ENCODE measurements at regions not wholly inside any gene's neighbourhood (a gene's known extent, or its start where the extent isn't known, plus 50 kb on each side); places are given as distances from the start of the nearest gene placed in this dataset.

GRCh38 chr17:33560871-33561270 lies 267.8 kb upstream of the ASIC2 start:
- intact Hi-C loops (cut with micrococcal nuclease) = no loop called here
- no CpG with 5 or more reads among the region's 3 CpGs for WGBS (ENCODE audit: insufficient coverage)
- no peaks in the 10 kb centered on the region for H3K4me1 Mint-ChIP-seq
- CTCF ChIA-PET = no interaction called here
- H3K27me3 Mint-ChIP-seq = no peaks in the 10 kb centered on the region
- Histone ChIP-seq H3K4me3 (ENCODE audit: control extremely low read depth in 1 of 5, extremely low read depth in 1 of 5, insufficient read depth in 1 of 5, low read depth in 2 of 5, low read length in 4 of 5) (no peak overlapping the region), H3K4me2 (replicated peaks; ENCODE audit: low read depth, low read length, poor library complexity, severe bottlenecking) (no peak overlapping the region), H3K27ac (ENCODE audit: low read length in 2 of 2) (no peak overlapping the region), H3K27me3 (replicated peaks in 1 of 4; ENCODE audit: control extremely low read depth in 1 of 4, control insufficient read depth in 3 of 4, insufficient read depth in 4 of 4, low read length in 3 of 4) (no peaks in the 10 kb centered on the region), H3K4me1 (ENCODE audit: control insufficient read depth in 2 of 2, insufficient read depth in 2 of 2, low read length in 2 of 2) (no peaks in the 10 kb centered on the region), H3K79me2 (ENCODE audit: control insufficient read depth, insufficient read depth, low read length) (no peaks in the 10 kb centered on the region), H3K9ac (ENCODE audit: low read length) (no peak overlapping the region), H4K20me1 (ENCODE audit: control insufficient read depth, insufficient read depth, low read length, poor library complexity, severe bottlenecking) (no peaks in the 10 kb centered on the region), H3K36me3 (replicated peaks in 1 of 2; ENCODE audit: control extremely low read depth in 1 of 2, control insufficient read depth in 1 of 2, extremely low read depth in 1 of 2, insufficient read depth in 2 of 2, low read length in 1 of 2) (no peaks in the 10 kb centered on the region), H2AFZ (ENCODE audit: insufficient read depth, low read depth, low read length, poor library complexity, severe bottlenecking) (no peak overlapping the region), H3K9me3 (ENCODE audit: control extremely low read depth in 1 of 3, control insufficient read depth in 2 of 3, insufficient read depth in 1 of 3, low read length in 2 of 3) (peaks cover 0 to 14% (median 0%) of the 10 kb centered on the region in 3 donors)
- POLR2A ChIA-PET = no interaction called here
- H3K4me3 Mint-ChIP-seq = no peak overlapping the region
- no peak overlapping the region for H3K27ac Mint-ChIP-seq
- DNase-seq (no peak), ATAC-seq (ENCODE audit: low read depth) (no peak)
- TF ChIP-seq EZH2 (IDR thresholded peaks at IDR 0.05; ENCODE audit: borderline replicate concordance, insufficient read depth, low read depth, low read length, poor library complexity, severe bottlenecking) = no peak
- TF ChIP-seq, protein P1, sequence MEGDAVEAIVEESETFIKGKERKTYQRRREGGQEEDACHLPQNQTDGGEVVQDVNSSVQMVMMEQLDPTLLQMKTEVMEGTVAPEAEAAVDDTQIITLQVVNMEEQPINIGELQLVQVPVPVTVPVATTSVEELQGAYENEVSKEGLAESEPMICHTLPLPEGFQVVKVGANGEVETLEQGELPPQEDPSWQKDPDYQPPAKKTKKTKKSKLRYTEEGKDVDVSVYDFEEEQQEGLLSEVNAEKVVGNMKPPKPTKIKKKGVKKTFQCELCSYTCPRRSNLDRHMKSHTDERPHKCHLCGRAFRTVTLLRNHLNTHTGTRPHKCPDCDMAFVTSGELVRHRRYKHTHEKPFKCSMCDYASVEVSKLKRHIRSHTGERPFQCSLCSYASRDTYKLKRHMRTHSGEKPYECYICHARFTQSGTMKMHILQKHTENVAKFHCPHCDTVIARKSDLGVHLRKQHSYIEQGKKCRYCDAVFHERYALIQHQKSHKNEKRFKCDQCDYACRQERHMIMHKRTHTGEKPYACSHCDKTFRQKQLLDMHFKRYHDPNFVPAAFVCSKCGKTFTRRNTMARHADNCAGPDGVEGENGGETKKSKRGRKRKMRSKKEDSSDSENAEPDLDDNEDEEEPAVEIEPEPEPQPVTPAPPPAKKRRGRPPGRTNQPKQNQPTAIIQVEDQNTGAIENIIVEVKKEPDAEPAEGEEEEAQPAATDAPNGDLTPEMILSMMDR (IDR thresholded peaks at IDR 0.05) = no peak
- no peaks in the 10 kb centered on the region for H3K9me3 Mint-ChIP-seq (ENCODE audit: insufficient read depth)

GRCh38 chr17:33561569-33562334 lies 268.7 kb upstream of the ASIC2 start:
- H3K9me3 ChIP-seq (ENCODE audit: control extremely low read depth in 1 of 3, control insufficient read depth in 2 of 3, insufficient read depth in 1 of 3, low read length in 2 of 3) = peaks cover 0 to 14% (median 0%) of the 10 kb centered on the region in 3 donors
- 69% methylated on average over 4 of the region's 11 CpGs for WGBS (ENCODE audit: insufficient coverage)
- no peak for DNase-seq
- H3K4me2 ChIP-seq (replicated peaks; ENCODE audit: low read depth, low read length, poor library complexity, severe bottlenecking) = no peak overlapping the region
- Mint-ChIP-seq H3K27me3 (no peaks in the 10 kb centered on the region), H3K9me3 (ENCODE audit: insufficient read depth) (no peaks in the 10 kb centered on the region), H3K27ac (no peak overlapping the region), H3K4me1 (no peaks in the 10 kb centered on the region), H3K4me3 (no peak overlapping the region)
- TF ChIP-seq EZH2 (IDR thresholded peaks at IDR 0.05; ENCODE audit: borderline replicate concordance, insufficient read depth, low read depth, low read length, poor library complexity, severe bottlenecking) = no peak
- TF ChIP-seq, protein P1 (IDR thresholded peaks at IDR 0.05) = no peak
- H3K79me2 ChIP-seq (ENCODE audit: control insufficient read depth, insufficient read depth, low read length) = no peaks in the 10 kb centered on the region
- no peak for ATAC-seq (ENCODE audit: low read depth)
- no peaks in the 10 kb centered on the region for H3K36me3 ChIP-seq (replicated peaks in 1 of 2; ENCODE audit: control extremely low read depth in 1 of 2, control insufficient read depth in 1 of 2, extremely low read depth in 1 of 2, insufficient read depth in 2 of 2, low read length in 1 of 2)
- intact Hi-C loops (cut with micrococcal nuclease) = no loop called here
- H3K4me3 ChIP-seq (ENCODE audit: control extremely low read depth in 1 of 5, extremely low read depth in 1 of 5, insufficient read depth in 1 of 5, low read depth in 2 of 5, low read length in 4 of 5) = no peak overlapping the region
- H3K9ac ChIP-seq (ENCODE audit: low read length) = no peak overlapping the region
- H4K20me1 ChIP-seq (ENCODE audit: control insufficient read depth, insufficient read depth, low read length, poor library complexity, severe bottlenecking) = no peaks in the 10 kb centered on the region
- H3K27me3 ChIP-seq (replicated peaks in 1 of 4; ENCODE audit: control extremely low read depth in 1 of 4, control insufficient read depth in 3 of 4, insufficient read depth in 4 of 4, low read length in 3 of 4) = no peaks in the 10 kb centered on the region
- no peak overlapping the region for H2AFZ ChIP-seq (ENCODE audit: insufficient read depth, low read depth, low read length, poor library complexity, severe bottlenecking)
- H3K27ac ChIP-seq (ENCODE audit: low read length in 2 of 2) = no peak overlapping the region
- ChIA-PET CTCF (no interaction called here), POLR2A (no interaction called here)
- no peaks in the 10 kb centered on the region for H3K4me1 ChIP-seq (ENCODE audit: control insufficient read depth in 2 of 2, insufficient read depth in 2 of 2, low read length in 2 of 2)
